ENCODE measurements at regions not wholly inside any gene's neighbourhood (a gene's known extent, or its start where the extent isn't known, plus 50 kb on each side); places are given as distances from the start of the nearest gene placed in this dataset.
A peak's percentile ranks its signal among the peaks of the same experiment; 100 is the strongest.
"Not testable (repeated sequence)": the region's sequence is repeated elsewhere in the genome, so short reads cannot be mapped to it uniquely, and the experiment has no call there.

GRCh38 chr5:163838738-163839137 lies 333.3 kb downstream of the MAT2B start:
- no peak for DNase-seq (ENCODE audit: extremely low read depth in 1 of 11, low read depth in 9 of 11, low spot score in 4 of 11)

GRCh38 chr5:163846512-163846911 lies 341.1 kb downstream of the MAT2B start:
- no peak for DNase-seq (ENCODE audit: extremely low read depth in 1 of 11, low read depth in 9 of 11, low spot score in 4 of 11)

- no peak for DNase-seq (ENCODE audit: extremely low read depth in 1 of 11, low read depth in 9 of 11, low spot score in 4 of 11)
Measured at GRCh38 chr5:163855754-163856153, 350.3 kb downstream of the MAT2B start.

- DNase-seq (ENCODE audit: extremely low read depth in 1 of 11, low read depth in 9 of 11, low spot score in 4 of 11): no peak
Measured at GRCh38 chr5:163861670-163862069, 356.3 kb downstream of the MAT2B start.

- no peak for DNase-seq (ENCODE audit: extremely low read depth in 1 of 11, low read depth in 9 of 11, low spot score in 4 of 11)
Measured at GRCh38 chr5:163867324-163867723, 361.9 kb downstream of the MAT2B start.

GRCh38 chr5:163867738-163868137 lies 362.3 kb downstream of the MAT2B start:
- DNase-seq (ENCODE audit: extremely low read depth in 1 of 11, low read depth in 9 of 11, low spot score in 4 of 11): no peak

GRCh38 chr5:163869581-163869980 lies 364.2 kb downstream of the MAT2B start:
- no peak for DNase-seq (ENCODE audit: extremely low read depth in 1 of 11, low read depth in 9 of 11, low spot score in 4 of 11)

GRCh38 chr5:163870441-163870840 lies 365.0 kb downstream of the MAT2B start:
- no peak for DNase-seq (ENCODE audit: extremely low read depth in 1 of 11, low read depth in 9 of 11, low spot score in 4 of 11)

- DNase-seq (ENCODE audit: extremely low read depth in 1 of 11, low read depth in 9 of 11, low spot score in 4 of 11): no peak
Measured at GRCh38 chr5:163874431-163874830, 369.0 kb downstream of the MAT2B start.

- DNase-seq (ENCODE audit: extremely low read depth in 1 of 11, low read depth in 9 of 11, low spot score in 4 of 11): not testable (repeated sequence)
Measured at GRCh38 chr5:163874912-163875311, 369.5 kb downstream of the MAT2B start.

GRCh38 chr5:163877865-163878264 lies 372.4 kb downstream of the MAT2B start:
- peak in 7 of 11 donors; percentile 9 to 37 (median 15) for DNase-seq (ENCODE audit: extremely low read depth in 1 of 11, low read depth in 9 of 11, low spot score in 4 of 11)

GRCh38 chr5:163878490-163878889 lies 373.1 kb downstream of the MAT2B start:
- no peak for DNase-seq (ENCODE audit: extremely low read depth in 1 of 11, low read depth in 9 of 11, low spot score in 4 of 11)

- DNase-seq (ENCODE audit: extremely low read depth in 1 of 11, low read depth in 9 of 11, low spot score in 4 of 11): no peak
Measured at GRCh38 chr5:163880302-163880701, 374.9 kb downstream of the MAT2B start.

GRCh38 chr5:163885117-163885516 lies 379.7 kb downstream of the MAT2B start:
- no peak for DNase-seq (ENCODE audit: extremely low read depth in 1 of 11, low read depth in 9 of 11, low spot score in 4 of 11)

GRCh38 chr5:163887854-163888253 lies 382.4 kb downstream of the MAT2B start:
- DNase-seq (ENCODE audit: extremely low read depth in 1 of 11, low read depth in 9 of 11, low spot score in 4 of 11): no peak

- DNase-seq (ENCODE audit: extremely low read depth in 1 of 11, low read depth in 9 of 11, low spot score in 4 of 11): no peak
Measured at GRCh38 chr5:163888366-163888765, 382.9 kb downstream of the MAT2B start.

- no peak for DNase-seq (ENCODE audit: extremely low read depth in 1 of 11, low read depth in 9 of 11, low spot score in 4 of 11)
Measured at GRCh38 chr5:163889369-163889768, 383.9 kb downstream of the MAT2B start.

- no peak for DNase-seq (ENCODE audit: extremely low read depth in 1 of 11, low read depth in 9 of 11, low spot score in 4 of 11)
Measured at GRCh38 chr5:163890261-163890660, 384.8 kb downstream of the MAT2B start.

GRCh38 chr5:163893281-163893680 lies 387.9 kb downstream of the MAT2B start:
- no peak for DNase-seq (ENCODE audit: extremely low read depth in 1 of 11, low read depth in 9 of 11, low spot score in 4 of 11)

- no peak for DNase-seq (ENCODE audit: extremely low read depth in 1 of 11, low read depth in 9 of 11, low spot score in 4 of 11)
Measured at GRCh38 chr5:163894645-163895044, 389.2 kb downstream of the MAT2B start.

- no peak for DNase-seq (ENCODE audit: extremely low read depth in 1 of 11, low read depth in 9 of 11, low spot score in 4 of 11)
Measured at GRCh38 chr5:163898873-163899272, 393.5 kb downstream of the MAT2B start.

- DNase-seq (ENCODE audit: extremely low read depth in 1 of 11, low read depth in 9 of 11, low spot score in 4 of 11): not testable (repeated sequence)
Measured at GRCh38 chr5:163907783-163908182, 402.4 kb downstream of the MAT2B start.

Data from renal cortex interstitium (tissue), 11 donors.